Type B pancreatic cell (in vitro differentiated cells): ENCODE measurements at regions not wholly inside any gene's neighbourhood (a gene's known extent, or its start where the extent isn't known, plus 50 kb on each side); places are given as distances from the start of the nearest gene placed in this dataset.
"Not testable (repeated sequence)": the region's sequence is repeated elsewhere in the genome, so short reads cannot be mapped to it uniquely, and the experiment has no call there.

Source experiments
- DNase-seq: peaks from one replicate; pipeline ENCODE4 v3.0.0; 2021; ENCODE audit warnings: mixed read lengths; ENCODE audit not compliant: unreplicated experiment; ENCODE audit errors: extremely low spot score
- H3K27ac Mint-ChIP-seq: 2 replicates; pipeline ENCODE4 v1.8.0; 2021; ENCODE audit warnings: mild to moderate bottlenecking, mixed read lengths
- H3K27me3 Mint-ChIP-seq: 2 replicates; pipeline ENCODE4 v1.8.0; 2021; ENCODE audit warnings: mixed read lengths
- H3K36me3 Mint-ChIP-seq: 2 replicates; pipeline ENCODE4 v1.8.0; 2021; ENCODE audit warnings: mixed read lengths
- H3K4me1 Mint-ChIP-seq: one replicate; pipeline ENCODE4 v1.8.0; 2021; ENCODE audit warnings: mixed read lengths; ENCODE audit not compliant: unreplicated experiment
- H3K4me3 Mint-ChIP-seq: 2 replicates; pipeline ENCODE4 v1.8.0; 2021; ENCODE audit warnings: mild to moderate bottlenecking, mixed read lengths
- H3K9me3 Mint-ChIP-seq: 2 replicates; pipeline ENCODE4 v1.8.0; 2021; ENCODE audit warnings: mixed read lengths
- TF ChIP-seq, protein P1 (sequence below): fragments of 200-600 bp; sonication (generic); conservative IDR thresholded peaks from 2 replicates; pipeline ENCODE4 v1.5.0; 2021; ENCODE audit warnings: antibody characterized with exemption, mild to moderate bottlenecking

DNA sequence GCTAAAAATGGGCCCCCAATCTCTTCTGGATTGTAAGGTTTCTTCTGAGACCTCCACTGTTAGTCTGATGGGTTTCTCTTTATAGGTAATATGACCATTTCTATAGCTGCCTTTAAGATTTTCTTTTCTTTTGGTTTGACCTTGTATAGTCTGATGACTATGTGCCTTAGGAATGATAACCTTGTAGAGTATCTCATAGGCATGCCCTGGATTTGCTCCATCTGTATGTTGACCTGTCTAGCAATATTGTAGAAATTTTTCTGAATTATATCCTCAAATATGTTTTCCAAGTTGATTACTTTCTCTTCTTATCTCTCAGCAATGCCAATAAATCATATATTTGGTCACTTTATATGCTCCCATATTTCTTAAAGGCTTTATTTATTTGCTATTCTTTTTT, 1403.8 kb upstream of the GOT2 start:
- H3K4me3 Mint-ChIP-seq, result no peak overlapping the region
- H3K36me3 Mint-ChIP-seq, result no peaks in the 10 kb centered on the region
- H3K27me3 Mint-ChIP-seq, result no peaks in the 10 kb centered on the region
- no peak for DNase-seq
- no peaks in the 10 kb centered on the region for H3K4me1 Mint-ChIP-seq
- no peak overlapping the region for H3K27ac Mint-ChIP-seq
- TF ChIP-seq, protein P1, sequence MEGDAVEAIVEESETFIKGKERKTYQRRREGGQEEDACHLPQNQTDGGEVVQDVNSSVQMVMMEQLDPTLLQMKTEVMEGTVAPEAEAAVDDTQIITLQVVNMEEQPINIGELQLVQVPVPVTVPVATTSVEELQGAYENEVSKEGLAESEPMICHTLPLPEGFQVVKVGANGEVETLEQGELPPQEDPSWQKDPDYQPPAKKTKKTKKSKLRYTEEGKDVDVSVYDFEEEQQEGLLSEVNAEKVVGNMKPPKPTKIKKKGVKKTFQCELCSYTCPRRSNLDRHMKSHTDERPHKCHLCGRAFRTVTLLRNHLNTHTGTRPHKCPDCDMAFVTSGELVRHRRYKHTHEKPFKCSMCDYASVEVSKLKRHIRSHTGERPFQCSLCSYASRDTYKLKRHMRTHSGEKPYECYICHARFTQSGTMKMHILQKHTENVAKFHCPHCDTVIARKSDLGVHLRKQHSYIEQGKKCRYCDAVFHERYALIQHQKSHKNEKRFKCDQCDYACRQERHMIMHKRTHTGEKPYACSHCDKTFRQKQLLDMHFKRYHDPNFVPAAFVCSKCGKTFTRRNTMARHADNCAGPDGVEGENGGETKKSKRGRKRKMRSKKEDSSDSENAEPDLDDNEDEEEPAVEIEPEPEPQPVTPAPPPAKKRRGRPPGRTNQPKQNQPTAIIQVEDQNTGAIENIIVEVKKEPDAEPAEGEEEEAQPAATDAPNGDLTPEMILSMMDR, result no peak
- no peaks in the 10 kb centered on the region for H3K9me3 Mint-ChIP-seq

DNA sequence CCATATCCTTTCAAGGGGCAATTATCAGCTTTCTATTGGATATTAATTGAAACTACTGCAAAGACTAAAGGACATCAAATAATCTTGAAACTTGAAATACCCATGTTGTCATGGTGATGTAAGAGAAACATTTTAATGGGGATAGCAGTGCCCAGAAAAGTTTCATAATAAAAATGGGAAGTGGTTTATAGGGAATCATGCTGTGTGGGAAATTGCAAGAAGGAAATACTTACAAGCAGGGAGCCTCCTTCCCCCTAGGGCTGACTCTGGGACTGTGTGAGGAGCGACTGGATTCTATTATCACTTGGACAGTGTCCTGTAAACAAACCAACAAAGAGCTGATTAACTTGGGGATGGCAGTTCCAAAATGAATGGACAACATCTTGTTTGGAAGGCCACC, 1393.1 kb upstream of the GOT2 start:
- Mint-ChIP-seq H3K4me1 (peaks cover 8% of the 10 kb centered on the region), H3K27me3 (no peaks in the 10 kb centered on the region), H3K9me3 (no peaks in the 10 kb centered on the region), H3K27ac (no peak overlapping the region), H3K4me3 (no peak overlapping the region), H3K36me3 (no peaks in the 10 kb centered on the region)
- no peak for DNase-seq
- TF ChIP-seq, protein P1, result no peak

DNA sequence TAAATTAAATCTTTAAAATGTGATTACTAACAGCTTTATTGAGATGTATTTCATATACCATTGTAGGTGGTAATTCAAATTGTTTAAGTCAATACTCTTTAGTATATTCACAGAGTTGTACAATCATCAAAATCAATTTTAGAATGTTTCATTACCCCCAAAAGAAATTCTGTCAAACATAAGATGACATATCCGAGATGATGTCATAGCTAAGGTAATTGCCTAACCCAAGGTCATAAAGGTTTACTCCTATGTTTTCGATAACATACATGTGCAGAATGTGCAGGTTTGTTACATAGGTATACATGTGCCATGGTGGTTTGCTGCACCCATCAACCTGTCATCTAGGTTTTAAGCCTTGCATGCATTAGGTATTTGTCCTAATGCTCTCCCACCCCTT, 1392.0 kb upstream of the GOT2 start:
- H3K27me3 Mint-ChIP-seq, H3K36me3 Mint-ChIP-seq, DNase-seq, H3K9me3 Mint-ChIP-seq, H3K4me3 Mint-ChIP-seq, H3K27ac Mint-ChIP-seq, H3K4me1 Mint-ChIP-seq: not testable (repeated sequence)

DNA sequence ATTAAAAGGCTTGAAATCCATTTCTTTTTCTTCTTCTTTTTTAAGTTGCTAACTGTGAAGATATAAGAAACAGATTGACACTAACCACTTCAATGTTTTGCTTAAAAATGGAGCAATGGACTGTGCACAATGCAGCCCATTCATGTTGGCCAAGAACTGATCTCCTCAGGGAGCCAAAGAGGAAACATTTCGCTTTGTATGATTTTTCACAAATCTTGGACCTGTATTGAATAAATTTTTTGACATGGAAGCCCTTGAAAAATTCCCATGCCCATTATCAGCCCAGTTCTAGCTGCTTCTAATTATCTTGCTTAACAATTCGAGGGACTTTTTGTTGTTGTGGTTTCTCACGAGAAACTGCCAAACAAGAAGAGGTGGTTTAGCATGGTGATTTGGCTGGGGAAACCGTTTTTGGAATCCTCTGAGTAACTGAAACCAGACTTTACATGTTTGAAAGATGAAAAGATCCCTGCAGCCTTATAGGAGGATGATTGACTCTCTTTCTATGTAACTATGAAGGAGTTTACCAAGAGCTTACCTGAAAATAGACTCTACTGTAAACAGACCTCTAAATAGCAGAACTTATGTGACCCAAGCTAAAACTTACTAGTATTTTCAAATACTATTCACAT, 1389.4 kb upstream of the GOT2 start:
- Mint-ChIP-seq H3K9me3 (no peaks in the 10 kb centered on the region), H3K4me3 (no peak overlapping the region), H3K27me3 (no peaks in the 10 kb centered on the region), H3K36me3 (no peaks in the 10 kb centered on the region), H3K27ac (no peak overlapping the region), H3K4me1 (peaks cover 8% of the 10 kb centered on the region)
- no peak for DNase-seq
- TF ChIP-seq, protein P1, result no peak

DNA sequence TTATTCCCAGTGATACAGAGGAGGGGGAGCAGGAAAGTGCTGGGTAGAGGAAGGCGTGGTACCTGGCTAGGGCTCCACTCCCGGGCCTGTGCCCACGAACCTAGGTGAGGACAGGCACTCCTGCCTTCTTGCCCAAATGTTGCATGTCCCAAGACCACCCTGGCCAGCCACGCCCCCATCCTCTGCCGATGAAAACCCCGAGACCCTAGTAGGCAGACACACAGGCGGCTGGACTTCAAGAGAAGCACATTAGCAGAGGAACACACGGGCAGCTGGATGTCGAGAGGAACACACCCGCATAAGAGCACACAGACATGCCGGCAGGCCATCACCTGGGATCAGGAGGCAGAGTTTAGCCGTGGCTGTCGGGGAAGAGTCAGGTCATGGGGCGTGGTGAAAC, 1386.5 kb upstream of the GOT2 start:
- H3K27me3 Mint-ChIP-seq, result no peaks in the 10 kb centered on the region
- H3K4me1 Mint-ChIP-seq, result no peaks in the 10 kb centered on the region
- TF ChIP-seq, protein P1, result no peak
- no peak overlapping the region for H3K27ac Mint-ChIP-seq
- H3K36me3 Mint-ChIP-seq, result no peaks in the 10 kb centered on the region
- no peak overlapping the region for H3K4me3 Mint-ChIP-seq
- no peaks in the 10 kb centered on the region for H3K9me3 Mint-ChIP-seq
- DNase-seq, result no peak

DNA sequence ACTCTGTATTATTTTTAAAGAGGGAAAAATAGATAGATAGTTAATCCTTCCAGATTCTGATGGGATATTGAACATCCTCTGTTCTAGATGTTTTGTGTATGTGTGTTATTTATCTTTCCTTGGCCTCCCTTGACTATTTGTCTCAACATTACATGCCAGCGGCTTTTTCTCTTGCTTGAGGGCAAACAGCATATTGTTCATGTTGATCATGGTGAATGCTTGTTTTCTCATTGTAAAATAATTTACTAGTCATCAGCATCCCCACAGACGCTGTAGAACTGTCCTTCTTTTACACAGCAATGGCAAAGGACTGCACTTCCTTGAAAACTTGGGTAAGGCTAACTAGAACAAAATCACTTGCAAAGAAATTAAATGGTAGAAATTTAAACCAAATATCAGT, 1376.4 kb upstream of the GOT2 start:
- H3K4me3 Mint-ChIP-seq, result no peak overlapping the region
- no peak for DNase-seq
- no peak overlapping the region for H3K27ac Mint-ChIP-seq
- H3K4me1 Mint-ChIP-seq, result no peaks in the 10 kb centered on the region
- no peaks in the 10 kb centered on the region for H3K27me3 Mint-ChIP-seq
- TF ChIP-seq, protein P1, result no peak
- H3K36me3 Mint-ChIP-seq, result no peaks in the 10 kb centered on the region
- no peaks in the 10 kb centered on the region for H3K9me3 Mint-ChIP-seq
